CD14-positive monocyte (primary cell): ENCODE measurements at regions not wholly inside any gene's neighbourhood (a gene's known extent, or its start where the extent isn't known, plus 50 kb on each side); places are given as distances from the start of the nearest gene placed in this dataset.

Experiments
- DNase-seq, 3 donors: peaks; one replicate each; pipeline ENCODE4 v3.0.0-alpha.2; 2011 to 2022
- H2AFZ ChIP-seq: 2 replicates; pipeline ENCODE4 v1.6.0; 2012; ENCODE audit warnings: mild to moderate bottlenecking, low read depth, low read length, inconsistent platforms; ENCODE audit not compliant: insufficient read depth, poor library complexity, severe bottlenecking
- H3K27ac ChIP-seq, 2 donors: 1 replicate in 1 of 2; 2 replicates in 1 of 2; pipeline ENCODE4 v1.5.1; 2012 to 2013; ENCODE audit warnings: low read length in 2 of 2, control low read depth in 1 of 2, inconsistent platforms in 1 of 2, low read depth in 1 of 2, mild to moderate bottlenecking in 1 of 2
- H3K27me3 ChIP-seq, 2 donors: one replicate each; pipeline versions ENCODE4 v1.6.0 to v1.6.1; 2011 to 2013; ENCODE audit warnings: low read length in 2 of 2; ENCODE audit not compliant: control insufficient read depth in 2 of 2, insufficient read depth in 2 of 2
- H3K36me3 ChIP-seq, 2 donors: replicated peaks in 1 of 2; 1 replicate in 1 of 2; 2 replicates in 1 of 2; pipeline versions ENCODE4 v1.5.1 to v1.6.1; 2012 to 2013; ENCODE audit warnings: low read length in 2 of 2, control low read depth in 1 of 2, inconsistent platforms in 1 of 2, mild to moderate bottlenecking in 1 of 2; ENCODE audit not compliant: insufficient read depth in 2 of 2, control insufficient read depth in 1 of 2
- H3K4me1 ChIP-seq, 2 donors: 1 replicate in 1 of 2; 2 replicates in 1 of 2; pipeline versions ENCODE4 v1.5.1 to v1.6.1; 2012 to 2013; ENCODE audit warnings: low read length in 2 of 2, control low read depth in 1 of 2, inconsistent platforms in 1 of 2, mild to moderate bottlenecking in 1 of 2, moderate library complexity in 1 of 2; ENCODE audit not compliant: insufficient read depth in 2 of 2, control insufficient read depth in 1 of 2
- H3K4me2 ChIP-seq: replicated peaks from 2 replicates; pipeline ENCODE3; 2012; ENCODE audit warnings: low read length, moderate library complexity, mild to moderate bottlenecking; ENCODE audit not compliant: poor library complexity, severe bottlenecking; ENCODE audit errors: extremely low read depth
- H3K4me3 ChIP-seq, 3 experiments: fragments of 200-600 bp in 1 of 3; sonication (generic) in 1 of 3; replicated peaks in 1 of 3; 1 replicate in 2 of 3; 2 replicates in 1 of 3; pipeline ENCODE4 v1.5.1; 2011 to 2013; ENCODE audit warnings: low read length in 3 of 3, mild to moderate bottlenecking in 3 of 3, control low read depth in 2 of 3, low read depth in 2 of 3, inconsistent platforms in 1 of 3, moderate library complexity in 1 of 3
- H3K79me2 ChIP-seq: 2 replicates; pipeline ENCODE4 v1.6.0; 2012; ENCODE audit warnings: mild to moderate bottlenecking, control low read depth, inconsistent platforms, low read length, moderate library complexity; ENCODE audit not compliant: insufficient read depth
- H3K9ac ChIP-seq: 2 replicates; pipeline ENCODE4 v1.6.0; 2017; ENCODE audit warnings: low read length, mild to moderate bottlenecking; ENCODE audit not compliant: insufficient read depth, poor library complexity, severe bottlenecking
- H3K9me3 ChIP-seq, 2 donors: replicated peaks in 1 of 2; 1 replicate in 1 of 2; 2 replicates in 1 of 2; pipeline versions ENCODE4 v1.5.1 to v1.6.1; 2012 to 2013; ENCODE audit warnings: low read length in 2 of 2, control low read depth in 1 of 2; ENCODE audit not compliant: control insufficient read depth in 1 of 2, insufficient read depth in 1 of 2
- H4K20me1 ChIP-seq: 2 replicates; pipeline ENCODE4 v1.6.0; 2012; ENCODE audit warnings: mild to moderate bottlenecking, low read length, control low read depth, moderate library complexity; ENCODE audit not compliant: insufficient read depth
- H3K27ac Mint-ChIP-seq, 7 donors: one replicate each; pipeline ENCODE4 v1.8.0; 2020; ENCODE audit warnings: mild to moderate bottlenecking in 7 of 7, mixed read lengths in 7 of 7, moderate library complexity in 6 of 7, inconsistent platforms in 2 of 7
- H3K27me3 Mint-ChIP-seq, 3 donors: one replicate each; pipeline ENCODE4 v1.8.0; 2021 to 2022; ENCODE audit warnings: low read depth in 3 of 3, mild to moderate bottlenecking in 3 of 3, mixed read lengths in 3 of 3, moderate library complexity in 3 of 3, inconsistent platforms in 1 of 3
- H3K36me3 Mint-ChIP-seq, 2 donors: one replicate each; pipeline ENCODE4 v1.8.0; 2020; ENCODE audit warnings: mixed read lengths in 2 of 2, inconsistent platforms in 1 of 2, mild to moderate bottlenecking in 1 of 2
- H3K4me1 Mint-ChIP-seq: one replicate; pipeline ENCODE4 v1.8.0; 2020; ENCODE audit warnings: mild to moderate bottlenecking, mixed read lengths
- H3K4me3 Mint-ChIP-seq, 2 donors: one replicate each; pipeline ENCODE4 v1.8.0; 2020; ENCODE audit warnings: mild to moderate bottlenecking in 2 of 2, mixed read lengths in 2 of 2, moderate library complexity in 1 of 2
- H3K9me3 Mint-ChIP-seq, 7 donors: one replicate each; pipeline ENCODE4 v1.8.0; 2020 to 2022; ENCODE audit warnings: mixed read lengths in 7 of 7, mild to moderate bottlenecking in 6 of 7, moderate library complexity in 6 of 7, inconsistent platforms in 2 of 7
- WGBS: methylation state at CpG from one replicate; pipeline ENCODE4 v1.1.5; 2013; ENCODE audit warnings: missing lambda C conversion rate; ENCODE audit not compliant: insufficient coverage; 5-methylcytosine and 5-hydroxymethylcytosine counted together
- intact Hi-C, 2 donors: fragments of 100-400 bp; cut with micrococcal nuclease; formaldehyde crosslinking; loops; one replicate each; pipeline versions ENCODE4 v1.15.0 to v1.15.1; 2023
- TF ChIP-seq, protein P1 (sequence below): fragments of 200-600 bp; IDR thresholded peaks from one replicate; pipeline ENCODE4 v1.8.0; 2022; ENCODE audit warnings: antibody characterized with exemption, mild to moderate bottlenecking

DNA sequence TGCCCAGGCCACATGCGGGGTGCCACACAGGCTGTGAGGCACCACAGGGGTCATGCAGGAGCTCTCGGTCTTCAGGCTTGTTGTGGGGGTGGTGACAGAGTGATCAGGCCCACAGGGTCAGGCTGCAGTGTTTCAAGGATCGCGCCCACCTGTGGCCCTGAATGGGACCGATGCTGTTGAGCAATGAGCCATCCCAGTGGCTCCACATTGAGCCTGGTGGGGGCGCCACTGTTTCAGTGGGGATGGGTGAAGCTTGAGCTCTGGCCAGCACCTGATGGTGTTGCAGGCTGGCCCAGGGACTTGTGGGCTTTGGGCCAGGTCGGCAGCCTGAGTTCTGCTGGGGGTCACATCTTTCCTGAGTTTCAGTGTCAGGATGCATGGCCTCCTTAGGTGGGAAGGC is 230.1 kb downstream of the UBE3A start:
- H3K9me3 ChIP-seq, result peaks cover 100% of the 10 kb centered on the region in 2 donors
- peaks cover 56 to 100% (median 96%) of the 10 kb centered on the region in 7 donors for H3K9me3 Mint-ChIP-seq

DNA sequence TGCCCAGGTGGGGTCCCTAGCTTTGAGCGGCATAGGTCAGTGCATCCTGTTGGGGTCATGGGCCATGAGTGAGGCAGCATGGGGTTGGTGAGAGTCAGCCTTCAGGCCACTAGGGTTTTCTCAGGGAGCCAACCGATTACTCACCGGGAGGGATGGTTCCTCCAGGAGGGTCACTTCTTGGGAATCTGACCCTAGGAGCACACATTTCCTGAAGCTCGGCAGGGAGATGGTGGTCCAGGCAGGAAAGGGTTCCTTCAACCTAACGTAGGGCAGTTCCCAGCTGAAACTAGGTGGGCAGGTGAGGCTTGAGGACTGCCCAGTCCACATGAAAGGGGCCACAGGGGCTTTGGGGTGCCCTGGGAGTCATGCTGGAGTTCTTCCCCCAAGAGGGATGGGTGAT is 218.0 kb downstream of the UBE3A start:
- 100% methylated on average over 3 of the region's 5 CpGs for WGBS

More for the DNA sequence above, 230.1 kb downstream of the UBE3A start:
- no peak overlapping the region for H3K27ac Mint-ChIP-seq
- peaks cover 0 to 2% (median 1%) of the 10 kb centered on the region in 3 donors for H3K27me3 Mint-ChIP-seq
- Histone ChIP-seq H3K36me3 (no peaks in the 10 kb centered on the region), H3K79me2 (no peaks in the 10 kb centered on the region), H3K27ac (no peak overlapping the region), H3K9ac (no peak overlapping the region), H3K4me2 (no peak overlapping the region), H3K27me3 (no peaks in the 10 kb centered on the region), H4K20me1 (no peaks in the 10 kb centered on the region), H2AFZ (no peak overlapping the region), H3K4me1 (no peaks in the 10 kb centered on the region), H3K4me3 (no peak overlapping the region)
- no peak overlapping the region for H3K4me3 Mint-ChIP-seq
- no peaks in the 10 kb centered on the region for H3K36me3 Mint-ChIP-seq
- TF ChIP-seq, protein P1, sequence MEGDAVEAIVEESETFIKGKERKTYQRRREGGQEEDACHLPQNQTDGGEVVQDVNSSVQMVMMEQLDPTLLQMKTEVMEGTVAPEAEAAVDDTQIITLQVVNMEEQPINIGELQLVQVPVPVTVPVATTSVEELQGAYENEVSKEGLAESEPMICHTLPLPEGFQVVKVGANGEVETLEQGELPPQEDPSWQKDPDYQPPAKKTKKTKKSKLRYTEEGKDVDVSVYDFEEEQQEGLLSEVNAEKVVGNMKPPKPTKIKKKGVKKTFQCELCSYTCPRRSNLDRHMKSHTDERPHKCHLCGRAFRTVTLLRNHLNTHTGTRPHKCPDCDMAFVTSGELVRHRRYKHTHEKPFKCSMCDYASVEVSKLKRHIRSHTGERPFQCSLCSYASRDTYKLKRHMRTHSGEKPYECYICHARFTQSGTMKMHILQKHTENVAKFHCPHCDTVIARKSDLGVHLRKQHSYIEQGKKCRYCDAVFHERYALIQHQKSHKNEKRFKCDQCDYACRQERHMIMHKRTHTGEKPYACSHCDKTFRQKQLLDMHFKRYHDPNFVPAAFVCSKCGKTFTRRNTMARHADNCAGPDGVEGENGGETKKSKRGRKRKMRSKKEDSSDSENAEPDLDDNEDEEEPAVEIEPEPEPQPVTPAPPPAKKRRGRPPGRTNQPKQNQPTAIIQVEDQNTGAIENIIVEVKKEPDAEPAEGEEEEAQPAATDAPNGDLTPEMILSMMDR, result no peak
- no peak for DNase-seq
- no peaks in the 10 kb centered on the region for H3K4me1 Mint-ChIP-seq
- 94% methylated on average over 6 of the region's 7 CpGs for WGBS
- intact Hi-C loops, result no loop called here

More for the DNA sequence above, 218.0 kb downstream of the UBE3A start:
- intact Hi-C loops, result no loop called here
- Mint-ChIP-seq H3K9me3 (peaks cover 76 to 98% (median 89%) of the 10 kb centered on the region in 7 donors), H3K27ac (no peak overlapping the region), H3K36me3 (no peaks in the 10 kb centered on the region), H3K27me3 (no peaks in the 10 kb centered on the region), H3K4me1 (no peaks in the 10 kb centered on the region), H3K4me3 (no peak overlapping the region)
- H3K36me3 ChIP-seq, result no peaks in the 10 kb centered on the region
- H3K27me3 ChIP-seq, result no peaks in the 10 kb centered on the region
- TF ChIP-seq, protein P1, result no peak
- H3K27ac ChIP-seq, result no peak overlapping the region
- no peaks in the 10 kb centered on the region for H3K79me2 ChIP-seq
- H3K9me3 ChIP-seq, result peaks cover 100% of the 10 kb centered on the region in 2 donors
- H3K4me2 ChIP-seq, result no peak overlapping the region
- no peak for DNase-seq
- no peak overlapping the region for H3K9ac ChIP-seq
- H3K4me3 ChIP-seq, result no peak overlapping the region
- no peaks in the 10 kb centered on the region for H3K4me1 ChIP-seq
- no peak overlapping the region for H2AFZ ChIP-seq
- no peaks in the 10 kb centered on the region for H4K20me1 ChIP-seq
